SK-N-SH (cell line): ENCODE measurements at regions not wholly inside any gene's neighbourhood (a gene's known extent, or its start where the extent isn't known, plus 50 kb on each side); places are given as distances from the start of the nearest gene placed in this dataset.

Source experiments
- CHD2 ChIP-seq: fragments of 150-350 bp; IDR thresholded peaks from 2 replicates; pipeline ENCODE4 v1.6.1; 2018; ENCODE audit warnings: low read length; ENCODE audit not compliant: partially characterized antibody
- CTCF ChIP-seq: fragments of 200-600 bp; sonication (generic); IDR thresholded peaks from 2 replicates; pipeline ENCODE4 v1.6.1; 2017; ENCODE audit warnings: antibody characterized with exemption, mild to moderate bottlenecking, moderate library complexity
- ELF1 ChIP-seq: IDR thresholded peaks from 2 replicates; pipeline ENCODE4 v1.4.0; 2012
- EP300 ChIP-seq, 2 experiments: IDR thresholded peaks; 2 replicates each; pipeline versions ENCODE4 v1.4.0 to v1.6.1; 2012; ENCODE audit warnings: borderline replicate concordance in 1 of 2, low read depth in 1 of 2, low read length in 1 of 2
- IRF3 ChIP-seq: fragments of 150-350 bp; IDR thresholded peaks from 2 replicates; pipeline ENCODE4 v1.6.1; 2016; ENCODE audit warnings: mild to moderate bottlenecking, low read depth, low read length
- JUND ChIP-seq: IDR thresholded peaks from 2 replicates; pipeline ENCODE4 v1.4.0; 2012
- MXI1 ChIP-seq: IDR thresholded peaks from 2 replicates; pipeline ENCODE4 v1.6.1; 2012; ENCODE audit warnings: mild to moderate bottlenecking, low read depth, low read length, improper control_type of control experiment
- SMC3 ChIP-seq: IDR thresholded peaks from 2 replicates; pipeline ENCODE4 v1.6.1; 2012; ENCODE audit warnings: low read depth, low read length, improper control_type of control experiment
- TF ChIP-seq, protein P1 (sequence below): IDR thresholded peaks from 2 replicates; pipeline ENCODE4 v1.4.0; 2012; ENCODE audit warnings: low read depth, borderline replicate concordance
- TF ChIP-seq, protein P2 (sequence below): IDR thresholded peaks from 2 replicates; pipeline ENCODE4 v1.4.0; 2012; ENCODE audit warnings: low read depth

DNA sequence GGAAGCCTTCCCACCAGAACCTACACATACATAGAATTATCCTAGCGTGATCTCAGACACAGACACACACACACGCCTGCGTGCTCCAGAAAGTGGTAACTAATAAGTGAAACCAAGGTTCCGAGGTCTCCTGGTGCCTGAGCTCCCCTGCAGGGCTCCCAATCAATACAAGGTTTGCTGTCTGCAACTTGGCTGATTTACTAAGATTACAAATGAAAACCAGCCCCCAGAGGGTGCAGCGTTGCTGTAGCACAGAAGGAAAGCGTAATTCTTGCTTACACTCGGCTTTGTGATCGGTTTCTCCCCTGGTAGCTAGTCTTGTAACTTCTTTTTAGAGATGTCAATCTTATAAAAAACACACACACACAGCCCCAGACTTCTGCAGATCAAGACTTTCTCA lies 334.1 kb upstream of the XYLT1 start:
- TF ChIP-seq CTCF (no peak), SMC3 (no peak), EP300 (IDR thresholded peaks at IDR 0.05; ENCODE audit: borderline replicate concordance in 1 of 2, low read depth in 1 of 2, low read length in 1 of 2) (no peak), JUND (no peak), CHD2 (no peak), IRF3 (no peak), MXI1 (no peak), ELF1 (no peak)
- TF ChIP-seq, protein P1, sequence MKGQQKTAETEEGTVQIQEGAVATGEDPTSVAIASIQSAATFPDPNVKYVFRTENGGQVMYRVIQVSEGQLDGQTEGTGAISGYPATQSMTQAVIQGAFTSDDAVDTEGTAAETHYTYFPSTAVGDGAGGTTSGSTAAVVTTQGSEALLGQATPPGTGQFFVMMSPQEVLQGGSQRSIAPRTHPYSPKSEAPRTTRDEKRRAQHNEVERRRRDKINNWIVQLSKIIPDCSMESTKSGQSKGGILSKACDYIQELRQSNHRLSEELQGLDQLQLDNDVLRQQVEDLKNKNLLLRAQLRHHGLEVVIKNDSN, result no peak
- TF ChIP-seq, protein P2, sequence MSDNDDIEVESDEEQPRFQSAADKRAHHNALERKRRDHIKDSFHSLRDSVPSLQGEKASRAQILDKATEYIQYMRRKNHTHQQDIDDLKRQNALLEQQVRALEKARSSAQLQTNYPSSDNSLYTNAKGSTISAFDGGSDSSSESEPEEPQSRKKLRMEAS, result no peak
